Smooth muscle cell (in vitro differentiated cells): ENCODE measurements at regions not wholly inside any gene's neighbourhood (a gene's known extent, or its start where the extent isn't known, plus 50 kb on each side); places are given as distances from the start of the nearest gene placed in this dataset.

Experiments used
- DNase-seq: peaks from one replicate; lab custom pipeline; 2025; ENCODE audit not compliant: unreplicated experiment; lab: John Stamatoyannopoulos, UW
- H2AFZ ChIP-seq: fragments of 200-600 bp; sonication (generic); 2 replicates; pipeline ENCODE4 v1.6.0; 2016; ENCODE audit warnings: antibody characterized with exemption, low read depth, mild to moderate bottlenecking
- H3F3A ChIP-seq: fragments of 200-600 bp; sonication (generic); 2 replicates; pipeline ENCODE4 v1.6.0; 2017; ENCODE audit warnings: antibody characterized with exemption, low read depth
- H3K27ac ChIP-seq: fragments of 200-600 bp; sonication (generic); 2 replicates; pipeline ENCODE4 v1.5.1; 2016; ENCODE audit warnings: low read depth, mild to moderate bottlenecking
- H3K27me3 ChIP-seq: fragments of 200-600 bp; sonication (generic); 2 replicates; pipeline ENCODE4 v1.6.1; 2016; ENCODE audit warnings: low read depth, mild to moderate bottlenecking
- H3K36me3 ChIP-seq: fragments of 200-600 bp; sonication (generic); 2 replicates; pipeline ENCODE4 v1.5.1; 2016; ENCODE audit warnings: low read depth
- H3K4me1 ChIP-seq: fragments of 200-600 bp; sonication (generic); 2 replicates; pipeline ENCODE4 v1.5.1; 2016; ENCODE audit warnings: low read depth
- H3K4me2 ChIP-seq: fragments of 200-600 bp; sonication (generic); 2 replicates; pipeline ENCODE4 v1.6.0; 2016; ENCODE audit warnings: mild to moderate bottlenecking
- H3K4me3 ChIP-seq: fragments of 200-600 bp; sonication (generic); 2 replicates; pipeline ENCODE4 v1.5.1; 2016; ENCODE audit warnings: mild to moderate bottlenecking
- H3K79me2 ChIP-seq: fragments of 200-600 bp; sonication (generic); 2 replicates; pipeline ENCODE4 v1.6.0; 2016; ENCODE audit warnings: low read depth, mild to moderate bottlenecking
- H3K9ac ChIP-seq: fragments of 200-600 bp; sonication (generic); 2 replicates; pipeline ENCODE4 v1.6.0; 2016; ENCODE audit warnings: low read depth
- H3K9me3 ChIP-seq: fragments of 200-600 bp; sonication (generic); replicated peaks from 2 replicates; pipeline ENCODE4 v1.5.1; 2016; ENCODE audit warnings: low read depth
- H4K20me1 ChIP-seq: fragments of 200-600 bp; sonication (generic); 2 replicates; pipeline ENCODE4 v1.6.0; 2016; ENCODE audit warnings: low read depth
- CTCF ChIP-seq: fragments of 200-600 bp; sonication (generic); IDR thresholded peaks from 2 replicates; pipeline ENCODE4 v1.5.1; 2017; ENCODE audit warnings: borderline replicate concordance, mild to moderate bottlenecking, antibody characterized with exemption; ENCODE audit not compliant: insufficient read depth, poor library complexity, severe bottlenecking
- WGBS: methylation state at CpG from one replicate; pipeline ENCODE4 v1.1.7; 2016; ENCODE audit warnings: low lambda C conversion rate; 5-methylcytosine and 5-hydroxymethylcytosine counted together

GRCh38 chr5:75002271-75002670 is 50.1 kb downstream of the GCNT4 start:
- Histone ChIP-seq H4K20me1 (no peaks in the 10 kb centered on the region), H3K4me3 (no peak overlapping the region)
- WGBS, result 96% methylated on average over 4 of the region's 4 CpGs

GRCh38 chr5:74995926-74996325 is 56.4 kb downstream of the GCNT4 start:
- H4K20me1 ChIP-seq, result no peaks in the 10 kb centered on the region
- H3K4me1 ChIP-seq, result no peaks in the 10 kb centered on the region
- H3K27ac ChIP-seq, result no peak overlapping the region
- no peaks in the 10 kb centered on the region for H3K9me3 ChIP-seq
- no peak overlapping the region for H3K9ac ChIP-seq
- H3K27me3 ChIP-seq, result no peaks in the 10 kb centered on the region
- WGBS, result 77% methylated on average over 1 of the region's 1 CpG
- H3K79me2 ChIP-seq, result no peaks in the 10 kb centered on the region
- H3K36me3 ChIP-seq, result no peaks in the 10 kb centered on the region
- no peaks in the 10 kb centered on the region for H3F3A ChIP-seq
- no peak overlapping the region for H2AFZ ChIP-seq
- no peak overlapping the region for H3K4me3 ChIP-seq
- DNase-seq, result no peak
- H3K4me2 ChIP-seq, result no peak overlapping the region
- no peak for TF ChIP-seq CTCF

More at GRCh38 chr5:75002271-75002670, 50.1 kb downstream of the GCNT4 start:
- Histone ChIP-seq H3K4me2 (no peak overlapping the region), H3K79me2 (no peaks in the 10 kb centered on the region), H3K4me1 (no peaks in the 10 kb centered on the region), H2AFZ (no peak overlapping the region), H3K27me3 (no peaks in the 10 kb centered on the region), H3F3A (no peaks in the 10 kb centered on the region), H3K27ac (no peak overlapping the region), H3K9ac (no peak overlapping the region), H3K36me3 (no peaks in the 10 kb centered on the region), H3K9me3 (peaks cover 5% of the 10 kb centered on the region)
- no peak for DNase-seq
- TF ChIP-seq CTCF, result no peak

GRCh38 chr5:74994826-74995225 is 57.5 kb downstream of the GCNT4 start:
- Histone ChIP-seq H3K27me3 (no peaks in the 10 kb centered on the region), H3F3A (no peaks in the 10 kb centered on the region), H3K36me3 (no peaks in the 10 kb centered on the region), H3K79me2 (no peaks in the 10 kb centered on the region), H3K4me1 (no peaks in the 10 kb centered on the region), H4K20me1 (no peaks in the 10 kb centered on the region), H3K9me3 (no peaks in the 10 kb centered on the region), H3K4me3 (no peak overlapping the region), H2AFZ (no peak overlapping the region), H3K9ac (no peak overlapping the region), H3K27ac (no peak overlapping the region), H3K4me2 (no peak overlapping the region)
- WGBS, result 76% methylated on average over 2 of the region's 2 CpGs
- DNase-seq, result no peak
- TF ChIP-seq CTCF, result no peak

- H4K20me1 ChIP-seq, result no peaks in the 10 kb centered on the region
- no peak for TF ChIP-seq CTCF
- no peak for DNase-seq
- no peaks in the 10 kb centered on the region for H3K27me3 ChIP-seq
- no peak overlapping the region for H3K9ac ChIP-seq
- H3F3A ChIP-seq, result no peaks in the 10 kb centered on the region
- H3K9me3 ChIP-seq, result no peaks in the 10 kb centered on the region
- no peak overlapping the region for H3K27ac ChIP-seq
- 84% methylated on average over 4 of the region's 4 CpGs for WGBS
- no peaks in the 10 kb centered on the region for H3K36me3 ChIP-seq
- H3K4me2 ChIP-seq, result no peak overlapping the region
- no peaks in the 10 kb centered on the region for H3K4me1 ChIP-seq
- H3K4me3 ChIP-seq, result no peak overlapping the region
- H3K79me2 ChIP-seq, result no peaks in the 10 kb centered on the region
- H2AFZ ChIP-seq, result no peak overlapping the region
Measured at GRCh38 chr5:74993743-74994142, 58.6 kb downstream of the GCNT4 start.
